VCaP (cell line): ENCODE measurements at regions not wholly inside any gene's neighbourhood (a gene's known extent, or its start where the extent isn't known, plus 50 kb on each side); places are given as distances from the start of the nearest gene placed in this dataset.

Source experiments
- H3K27ac ChIP-seq: fragments of 450-650 bp; 2 replicates; pipeline ENCODE4 v1.5.1; 2017
- TF ChIP-seq, protein P1 (sequence below): fragments of 450-650 bp; conservative IDR thresholded peaks from 2 replicates; pipeline ENCODE4 v1.5.1; 2017; ENCODE audit warnings: mild to moderate bottlenecking, moderate library complexity

DNA sequence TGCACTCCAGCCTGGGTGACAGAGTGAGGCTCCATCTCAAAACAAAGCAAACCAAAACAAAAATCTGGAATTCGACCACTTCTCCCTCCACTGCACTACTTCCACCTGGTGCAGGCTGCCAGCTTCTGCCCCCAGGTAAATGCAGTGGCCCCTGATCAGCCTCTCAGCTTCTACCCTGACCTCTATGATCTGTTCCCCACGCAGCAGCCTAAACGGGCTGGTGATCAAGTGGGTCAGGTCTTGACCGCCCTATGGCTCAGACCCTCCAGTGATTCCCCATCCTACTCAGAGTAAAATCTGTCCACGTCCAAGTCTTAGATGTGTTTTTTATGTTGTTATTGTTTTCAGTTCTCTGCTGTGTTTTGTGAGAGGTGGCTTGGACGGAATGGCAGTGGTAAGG is 163.9 kb downstream of the KCTD15 start:
- TF ChIP-seq, protein P1, sequence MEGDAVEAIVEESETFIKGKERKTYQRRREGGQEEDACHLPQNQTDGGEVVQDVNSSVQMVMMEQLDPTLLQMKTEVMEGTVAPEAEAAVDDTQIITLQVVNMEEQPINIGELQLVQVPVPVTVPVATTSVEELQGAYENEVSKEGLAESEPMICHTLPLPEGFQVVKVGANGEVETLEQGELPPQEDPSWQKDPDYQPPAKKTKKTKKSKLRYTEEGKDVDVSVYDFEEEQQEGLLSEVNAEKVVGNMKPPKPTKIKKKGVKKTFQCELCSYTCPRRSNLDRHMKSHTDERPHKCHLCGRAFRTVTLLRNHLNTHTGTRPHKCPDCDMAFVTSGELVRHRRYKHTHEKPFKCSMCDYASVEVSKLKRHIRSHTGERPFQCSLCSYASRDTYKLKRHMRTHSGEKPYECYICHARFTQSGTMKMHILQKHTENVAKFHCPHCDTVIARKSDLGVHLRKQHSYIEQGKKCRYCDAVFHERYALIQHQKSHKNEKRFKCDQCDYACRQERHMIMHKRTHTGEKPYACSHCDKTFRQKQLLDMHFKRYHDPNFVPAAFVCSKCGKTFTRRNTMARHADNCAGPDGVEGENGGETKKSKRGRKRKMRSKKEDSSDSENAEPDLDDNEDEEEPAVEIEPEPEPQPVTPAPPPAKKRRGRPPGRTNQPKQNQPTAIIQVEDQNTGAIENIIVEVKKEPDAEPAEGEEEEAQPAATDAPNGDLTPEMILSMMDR: no peak
- H3K27ac ChIP-seq: no peak overlapping the region

DNA sequence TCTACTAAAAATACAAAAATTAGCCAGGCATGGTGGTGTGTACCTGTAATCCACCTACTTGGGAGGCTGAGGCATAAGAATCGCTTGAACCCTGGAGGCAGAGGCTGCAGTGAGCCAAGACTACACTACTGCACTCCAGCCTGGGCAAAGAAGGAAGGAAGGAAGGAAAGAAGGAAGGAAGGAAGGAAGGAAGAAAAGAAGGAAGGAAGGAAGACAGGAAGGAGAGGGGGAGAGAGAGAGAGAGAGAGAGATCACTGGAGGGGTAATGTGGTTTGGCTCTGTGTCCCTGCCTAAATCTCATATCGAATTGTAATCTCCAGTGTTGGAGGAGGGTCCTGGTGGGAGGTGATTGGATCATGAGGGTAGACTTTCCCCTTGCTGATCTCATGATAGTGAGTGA is 165.5 kb downstream of the KCTD15 start:
- TF ChIP-seq, protein P1: no peak
- no peak overlapping the region for H3K27ac ChIP-seq

DNA sequence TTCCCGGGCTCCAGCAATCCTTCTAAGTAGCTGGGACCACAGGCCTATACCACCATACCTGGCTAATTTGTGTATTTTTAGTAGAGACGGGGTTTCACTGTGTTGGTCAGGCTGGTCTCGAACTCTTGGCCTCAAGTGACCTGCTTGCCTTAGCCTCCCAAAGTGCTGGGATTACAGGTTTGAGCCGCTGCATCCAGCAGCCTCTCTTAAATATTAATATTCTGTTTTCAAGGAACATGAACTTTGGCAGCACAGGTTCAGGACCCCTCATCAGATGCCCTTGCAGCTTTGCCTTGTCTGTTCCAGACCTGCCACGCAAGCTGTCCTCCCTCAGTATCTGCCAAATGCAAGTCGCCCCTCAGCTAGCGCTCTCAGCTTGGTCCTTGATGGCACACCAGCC is 166.8 kb downstream of the KCTD15 start:
- no peak overlapping the region for H3K27ac ChIP-seq
- TF ChIP-seq, protein P1: no peak

DNA sequence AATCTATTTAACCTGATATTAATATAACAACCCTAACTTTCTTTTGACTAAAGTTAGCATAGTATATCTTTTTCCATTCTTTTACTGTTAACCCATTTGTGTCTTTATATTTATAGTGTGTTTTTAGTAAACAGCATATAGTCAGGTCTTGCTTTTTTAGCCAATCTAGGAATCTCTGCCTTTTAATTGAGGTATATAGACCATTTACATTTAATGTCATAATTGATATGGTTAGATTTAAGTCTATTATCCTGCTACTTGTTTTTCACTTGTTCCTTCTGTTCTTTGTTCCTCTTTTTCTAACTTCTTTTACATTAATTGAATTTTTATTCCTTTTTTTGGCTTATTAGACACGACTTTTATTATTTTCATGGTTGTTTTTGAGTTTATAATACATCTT is 174.4 kb downstream of the KCTD15 start:
- TF ChIP-seq, protein P1: no peak
- H3K27ac ChIP-seq: no peak overlapping the region

DNA sequence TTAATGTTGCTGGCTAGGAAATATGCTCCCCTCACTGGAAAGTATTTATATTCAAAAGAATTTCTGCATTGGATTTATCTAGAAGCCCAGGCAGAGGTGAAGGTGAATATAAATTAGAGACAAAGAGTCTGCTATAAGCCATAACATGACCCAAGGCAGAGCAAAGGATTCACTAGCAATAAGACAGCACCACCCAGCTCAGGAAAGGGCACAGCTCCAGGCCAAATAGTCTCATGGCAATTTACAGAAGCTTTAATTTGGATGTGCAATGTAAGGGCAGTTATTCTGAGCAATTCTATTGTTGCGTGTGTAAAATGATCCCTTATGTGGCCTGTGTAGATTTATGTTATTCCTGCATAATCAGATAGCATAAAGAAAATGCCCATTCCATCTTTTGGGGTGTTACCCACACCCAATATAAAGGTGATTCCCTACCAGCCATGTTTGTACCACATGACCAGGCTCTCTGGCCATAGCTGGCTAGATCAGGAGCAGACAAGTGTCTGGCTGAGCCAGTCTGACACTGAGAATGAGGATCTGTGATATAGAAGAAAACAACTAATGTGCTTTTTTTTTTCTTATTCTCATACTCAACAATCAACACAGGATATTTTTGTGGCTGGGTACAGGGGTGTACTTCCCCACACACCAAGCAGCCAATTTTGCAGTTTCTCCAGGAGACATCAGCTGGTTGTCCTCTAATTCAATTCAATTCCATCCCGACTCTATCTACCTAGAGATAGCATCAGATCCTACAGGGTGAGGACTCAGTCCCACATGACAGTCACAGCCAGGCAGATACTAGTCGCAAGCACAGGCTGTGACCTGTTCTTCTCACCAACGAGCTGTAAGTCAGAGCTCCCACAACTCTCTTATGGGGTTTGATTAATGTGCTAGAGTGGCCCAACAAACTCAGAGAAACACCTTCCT is 181.4 kb downstream of the KCTD15 start:
- TF ChIP-seq, protein P1: no peak
- no peak overlapping the region for H3K27ac ChIP-seq

DNA sequence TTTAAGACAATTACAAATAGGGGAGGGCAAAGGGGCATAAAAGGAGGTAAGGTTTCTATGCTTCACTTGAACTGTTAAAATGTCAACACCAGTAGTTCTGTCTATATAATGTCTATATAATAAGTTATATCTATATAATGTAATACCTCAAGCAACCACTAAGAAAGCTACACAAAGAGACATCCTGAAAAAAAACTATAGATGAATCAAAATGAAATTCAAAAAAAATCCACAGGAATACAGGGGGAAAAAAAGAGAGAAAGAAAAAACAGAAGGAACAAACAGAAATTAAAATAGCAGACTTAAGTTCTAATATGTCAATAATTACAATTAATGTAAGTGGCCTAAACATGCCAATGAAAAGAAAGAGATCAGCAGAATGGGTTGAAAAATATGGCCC is 186.0 kb downstream of the KCTD15 start:
- H3K27ac ChIP-seq: no peak overlapping the region
- TF ChIP-seq, protein P1: no peak; the same call in 1 of the 2 replicates

DNA sequence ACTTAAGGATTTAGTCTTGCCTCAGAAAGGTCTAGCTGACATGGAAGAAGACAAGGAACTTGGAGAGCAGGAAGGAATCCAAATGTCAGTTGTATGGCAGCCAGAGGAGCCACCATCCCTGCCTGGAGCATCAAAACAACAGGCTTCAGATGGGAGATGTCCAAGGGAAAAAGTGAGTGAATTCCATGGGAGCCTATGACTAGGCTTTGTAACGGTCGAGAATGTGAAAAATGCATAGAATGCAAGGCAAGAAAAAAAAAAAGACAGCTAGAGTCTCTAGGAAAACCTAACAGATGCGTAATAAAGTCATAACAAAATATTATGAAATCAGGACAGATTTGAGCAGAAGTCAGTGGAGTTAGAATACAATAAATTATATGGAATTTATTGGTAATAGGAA is 183.7 kb upstream of the LSM14A start:
- TF ChIP-seq, protein P1: no peak
- no peak overlapping the region for H3K27ac ChIP-seq
